GM18498 (cell line): ENCODE measurements at regions not wholly inside any gene's neighbourhood (a gene's known extent, or its start where the extent isn't known, plus 50 kb on each side); places are given as distances from the start of the nearest gene placed in this dataset.

Source experiments
- ATAC-seq: cut with Tn5 transposase; IDR thresholded peaks from one replicate; pipeline ENCODE4 v1.9.1; 2021; ENCODE audit warnings: mild to moderate bottlenecking, moderate library complexity; ENCODE audit not compliant: unreplicated experiment

DNA sequence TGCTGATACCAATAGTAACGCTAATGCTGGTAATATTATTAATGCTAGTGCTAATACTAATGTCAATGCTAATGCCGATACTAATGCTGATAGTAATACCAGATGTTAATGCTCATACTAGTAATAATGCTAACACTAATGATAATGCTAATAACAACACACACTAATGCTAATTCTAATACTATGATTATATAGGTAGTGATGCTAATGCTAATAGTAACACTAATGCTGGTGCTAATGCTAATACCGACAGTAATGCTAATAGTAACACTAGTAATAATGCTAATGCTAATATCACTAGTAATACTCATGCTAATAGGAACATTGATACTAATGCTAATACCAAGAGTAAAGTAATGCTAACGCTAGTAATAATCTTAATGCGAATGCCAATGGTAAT is 406.4 kb upstream of the RNF32 start:
- no peak for ATAC-seq

DNA sequence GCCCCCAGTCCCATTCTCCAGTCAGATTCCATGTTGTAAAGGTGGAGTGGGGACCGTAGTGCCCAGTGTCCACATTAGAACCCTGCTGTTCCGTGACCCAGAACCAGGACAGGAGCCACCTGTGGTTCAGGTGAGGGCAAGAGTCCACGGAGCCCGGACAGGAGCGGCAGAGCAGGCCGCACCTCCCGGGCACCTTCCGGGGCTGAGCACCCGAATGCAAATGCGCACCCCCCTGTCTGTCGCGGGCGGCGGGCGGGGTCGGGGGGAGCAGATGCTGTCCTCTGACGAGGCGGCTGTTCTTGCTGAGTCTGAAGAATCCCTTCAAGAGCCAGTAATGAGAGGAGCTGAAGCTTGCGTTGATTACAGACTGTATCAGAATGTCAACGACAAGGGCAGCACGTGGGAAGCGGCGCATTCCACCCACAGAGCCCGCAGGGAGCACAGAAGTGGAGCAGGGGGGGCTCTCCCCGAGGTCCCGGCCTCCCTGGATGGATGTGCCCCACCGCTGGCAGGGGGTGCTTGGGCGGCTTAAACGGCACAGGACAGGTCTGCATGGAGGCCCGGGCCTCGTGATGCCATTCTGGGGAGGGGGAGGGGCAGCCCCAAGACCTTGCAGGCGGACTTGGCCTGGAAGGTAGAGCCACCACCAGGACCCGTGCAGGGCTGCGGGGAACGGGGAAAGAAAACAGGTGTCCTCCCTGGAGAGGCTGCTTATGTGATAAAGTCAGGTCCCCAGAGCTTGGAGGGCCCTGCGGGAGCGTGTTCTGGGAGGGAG is 407.5 kb upstream of the RNF32 start:
- no peak for ATAC-seq

DNA sequence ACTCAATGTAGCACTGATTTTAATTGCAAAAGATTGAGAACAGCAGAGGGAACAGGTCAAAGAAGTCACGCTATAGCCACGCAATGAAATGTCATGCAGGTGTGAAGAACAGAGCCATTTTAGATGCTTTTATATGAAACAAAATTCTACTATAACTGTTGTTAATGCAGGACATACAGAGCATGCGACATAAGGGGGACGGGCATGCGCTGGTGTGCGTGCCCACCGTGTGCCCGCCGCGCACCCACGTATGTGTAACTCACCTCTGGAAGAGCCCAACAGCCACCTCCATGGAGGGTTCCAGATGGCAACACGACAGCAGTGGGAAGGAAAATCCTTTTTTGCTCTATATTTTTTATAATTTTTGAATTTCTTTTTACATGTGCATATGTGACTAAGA is 410.0 kb upstream of the RNF32 start:
- no peak for ATAC-seq

DNA sequence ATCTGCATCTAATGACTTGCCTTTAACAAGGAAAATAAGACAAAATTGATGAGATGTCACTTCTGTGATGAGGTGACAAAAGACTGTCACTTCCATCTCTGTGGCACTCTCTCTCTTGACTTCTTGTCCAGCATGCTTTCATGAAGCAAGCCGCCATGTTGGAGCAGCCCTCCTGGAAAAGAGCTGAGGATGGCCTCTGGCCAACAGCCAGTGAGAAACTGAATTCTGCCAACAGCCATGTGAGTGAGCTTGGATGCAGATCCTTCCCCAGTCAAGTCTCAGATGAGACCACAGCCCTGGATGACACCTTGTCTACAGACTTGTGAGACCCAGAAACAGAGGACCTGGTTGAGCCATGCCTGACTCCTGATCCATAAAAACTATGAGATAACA is 412.6 kb upstream of the SHH start:
- no peak for ATAC-seq

DNA sequence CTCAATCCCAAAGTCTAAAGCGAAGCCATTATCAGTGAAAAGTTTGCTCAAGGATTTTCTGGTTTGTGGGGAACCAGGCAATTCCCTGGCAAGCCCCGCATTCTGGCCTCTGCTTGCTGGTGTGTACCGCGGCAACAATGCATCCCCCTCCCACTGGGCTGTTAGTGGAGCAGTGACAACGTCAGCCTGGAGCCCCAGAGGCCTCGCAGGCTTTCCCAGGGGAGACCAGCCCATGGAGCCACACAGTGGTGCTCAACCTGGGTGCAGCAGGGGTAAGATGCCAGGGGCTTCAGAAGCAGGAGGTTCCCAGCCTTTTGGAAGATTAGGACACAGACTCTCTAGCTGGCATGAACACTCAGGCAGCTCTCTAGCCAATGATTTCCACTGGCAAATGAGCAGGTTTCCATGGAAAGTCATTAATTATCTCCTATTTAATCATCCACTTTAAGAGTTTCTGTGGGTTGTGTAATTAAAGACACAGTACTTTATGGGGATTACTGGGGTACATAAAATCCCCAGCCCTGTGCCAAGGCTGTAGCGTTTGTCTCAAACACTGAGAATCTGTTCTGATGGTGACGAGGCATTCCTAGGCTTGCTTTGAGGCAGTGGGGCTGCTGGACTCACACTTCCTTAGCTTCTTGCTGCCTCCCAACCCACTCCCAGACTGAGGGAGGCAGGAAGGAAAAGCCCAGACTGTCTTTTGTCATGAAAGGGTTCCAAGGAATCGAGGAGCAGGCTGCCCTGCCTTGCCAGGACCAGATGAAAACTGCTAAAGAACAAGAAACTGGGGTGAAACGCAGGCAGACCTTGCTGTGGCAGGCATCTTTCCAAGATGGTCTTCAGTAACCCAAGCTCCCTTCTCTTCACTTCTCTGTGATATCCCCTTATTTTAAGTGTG is 411.9 kb upstream of the SHH start:
- ATAC-seq: no peak

DNA sequence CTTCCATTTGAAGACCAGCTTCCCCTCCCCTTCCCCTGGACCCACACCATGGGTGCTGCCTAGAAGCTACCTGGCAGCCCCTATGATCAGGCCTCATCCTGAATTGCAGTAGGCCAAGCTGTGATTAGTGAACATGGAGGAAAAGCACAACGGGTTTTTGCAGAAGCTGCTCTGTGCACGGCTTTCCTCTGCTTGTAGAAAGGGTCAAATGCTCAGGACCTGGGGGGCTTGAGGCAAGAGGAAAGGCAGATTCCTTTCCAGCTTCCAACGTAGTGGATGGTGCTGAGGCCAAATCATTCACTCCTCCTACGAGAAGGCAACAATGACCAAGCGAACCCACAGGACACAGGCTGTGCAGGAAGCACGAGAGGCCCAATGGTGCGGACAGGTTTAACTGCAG is 410.3 kb upstream of the SHH start:
- no peak for ATAC-seq

DNA sequence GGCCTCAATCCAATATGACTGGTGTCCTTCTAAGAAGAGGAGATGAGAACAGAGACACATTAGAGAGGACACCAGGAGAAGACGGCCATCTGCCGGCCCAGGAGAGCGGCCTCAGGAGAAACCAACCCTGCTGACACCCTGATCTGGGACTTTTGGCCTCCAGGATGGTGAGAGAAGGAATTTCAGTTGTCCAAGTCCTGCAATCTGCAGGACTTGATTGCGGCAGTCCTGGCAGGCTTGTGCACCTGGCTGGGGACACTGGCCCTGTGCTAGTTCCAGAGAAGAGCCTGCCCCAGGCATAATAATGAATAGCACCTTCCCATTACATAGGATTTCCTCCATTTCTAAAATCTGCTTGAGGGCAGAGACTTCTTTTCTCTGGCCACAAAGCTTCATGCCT is 409.9 kb upstream of the SHH start:
- no peak for ATAC-seq

DNA sequence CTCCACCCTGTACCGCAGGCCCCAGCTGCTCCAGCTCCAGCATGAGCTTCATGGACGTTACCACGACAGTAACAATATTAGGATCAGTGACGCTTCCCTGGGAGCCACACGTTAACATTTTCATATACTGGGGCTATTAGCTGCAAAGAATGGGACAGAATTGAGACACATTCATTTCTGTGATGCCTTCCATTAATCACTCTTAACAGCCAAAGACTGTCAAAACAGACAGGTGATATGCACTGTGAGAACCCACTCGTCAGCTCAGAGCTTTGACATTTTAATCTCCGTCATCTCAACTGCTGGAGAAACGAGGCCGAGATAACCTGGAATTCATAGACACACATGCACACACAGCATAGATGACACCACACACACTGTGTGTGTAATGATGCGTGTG is 408.4 kb upstream of the SHH start:
- no peak for ATAC-seq

DNA sequence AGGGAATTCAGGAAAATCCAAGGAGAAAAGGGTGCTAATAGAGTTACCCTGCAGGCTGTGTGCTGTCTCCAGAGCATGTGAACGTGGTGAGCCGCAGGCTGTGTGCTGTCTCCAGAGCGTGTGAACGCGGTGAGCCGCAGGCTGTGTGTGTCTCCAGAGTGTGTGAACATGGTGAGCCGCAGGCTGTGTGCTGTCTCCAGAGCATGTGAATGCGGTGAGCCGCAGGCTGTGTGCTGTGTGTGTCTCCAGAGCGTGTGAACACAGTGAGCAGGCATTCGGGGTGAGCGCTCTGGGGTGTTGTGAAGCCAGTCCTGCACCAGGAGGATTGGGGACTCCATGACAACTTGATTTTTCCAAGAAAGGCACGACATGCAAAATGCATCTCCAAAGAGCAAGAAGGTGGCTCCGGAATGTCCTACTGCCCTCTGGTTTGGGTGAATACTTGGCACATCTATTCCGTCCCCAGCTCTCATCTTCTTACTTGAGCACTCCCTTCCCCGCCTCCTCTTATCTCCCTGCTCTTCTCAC is 407.9 kb upstream of the SHH start:
- ATAC-seq: no peak

DNA sequence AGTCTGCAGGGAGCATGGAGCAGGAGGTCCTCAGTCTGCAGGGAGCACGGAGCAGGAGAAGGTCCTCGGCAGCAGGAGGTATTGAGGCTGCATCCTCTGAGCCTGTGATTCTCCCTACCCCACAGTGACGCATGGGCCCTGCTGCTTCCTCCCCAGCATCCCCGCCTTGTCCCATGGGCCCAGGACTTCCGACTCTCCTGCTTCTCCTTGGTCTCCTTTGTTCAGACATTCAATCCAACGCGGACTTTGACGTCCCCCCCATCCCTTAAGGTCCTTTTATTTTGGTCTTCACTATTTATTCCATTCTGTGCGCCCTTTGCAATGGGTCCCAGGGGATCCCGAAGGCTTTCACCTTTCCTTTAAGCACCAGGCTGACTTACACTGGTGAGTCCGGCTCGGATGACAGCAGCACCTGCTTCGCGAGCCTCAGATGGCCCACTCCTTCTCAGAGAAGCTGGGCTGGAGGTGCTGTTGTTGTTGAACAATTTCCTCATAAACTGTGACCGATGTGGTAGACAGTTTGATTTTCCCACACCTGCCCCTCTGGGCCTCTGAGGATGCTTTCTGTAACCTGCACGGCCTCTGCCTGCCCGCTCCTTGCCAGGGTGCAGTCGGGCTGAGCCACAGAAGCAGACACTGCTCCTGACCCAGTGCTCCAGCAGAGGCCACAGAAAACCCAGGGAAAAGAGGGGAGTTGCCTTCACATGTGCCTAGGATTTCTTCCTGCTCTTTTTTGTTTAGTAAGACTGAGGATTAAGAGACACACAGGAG is 407.2 kb upstream of the SHH start:
- ATAC-seq: no peak

DNA sequence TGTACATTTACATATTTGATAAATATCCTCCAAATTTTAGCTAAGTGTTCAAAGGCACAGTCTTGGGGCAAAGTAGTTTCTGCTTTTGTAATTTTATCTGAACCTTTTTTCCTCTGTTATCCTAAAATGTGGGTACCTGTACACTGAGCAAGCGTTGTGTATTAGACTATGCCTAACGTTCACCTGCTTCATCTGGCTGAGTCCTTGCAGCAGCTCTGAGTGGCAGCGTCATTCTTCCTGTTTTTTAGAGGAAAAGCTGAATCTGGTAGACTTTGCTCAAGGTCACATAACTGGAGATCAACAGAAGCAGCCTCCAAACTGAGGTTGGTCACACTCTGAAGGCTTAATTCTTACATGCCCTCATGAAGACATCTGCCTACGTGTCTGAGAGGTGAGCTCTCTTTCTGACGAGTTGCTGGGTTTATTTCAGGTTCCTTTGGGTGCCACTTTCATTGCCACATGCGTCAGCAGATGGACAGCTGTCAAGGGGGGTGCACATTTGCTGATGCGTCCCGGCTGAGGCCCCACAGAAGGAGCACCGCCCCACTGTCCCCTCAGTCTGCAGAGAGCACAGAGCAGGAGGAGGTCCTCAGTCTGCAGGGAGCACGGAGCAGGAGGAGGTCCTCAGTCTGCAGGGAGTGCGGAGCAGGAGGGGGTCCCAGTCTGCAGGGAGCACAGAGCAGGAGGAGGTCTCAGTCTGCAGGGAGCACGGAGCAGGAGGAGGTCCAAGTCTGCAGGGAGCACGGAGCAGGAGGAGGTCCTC is 406.5 kb upstream of the SHH start:
- ATAC-seq: no peak

DNA sequence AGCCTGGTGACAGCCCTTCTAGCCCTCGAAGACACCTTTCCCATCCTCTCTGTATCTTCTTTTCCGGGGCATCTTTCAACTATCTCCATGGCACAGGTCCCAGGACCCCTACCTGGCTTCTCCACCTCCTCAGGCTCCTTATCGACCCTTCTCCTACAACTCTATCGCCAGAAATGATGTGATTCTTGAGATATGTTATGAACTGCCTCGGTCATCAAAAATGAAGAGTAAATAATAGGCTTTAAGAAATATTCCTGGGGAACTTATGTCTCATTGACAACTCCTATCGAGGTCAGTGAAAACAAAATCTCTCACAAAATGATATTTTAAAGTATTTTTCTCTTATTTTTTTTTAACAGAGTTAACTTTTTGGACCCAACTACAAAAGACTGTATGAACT is 405.5 kb upstream of the SHH start:
- no peak for ATAC-seq

DNA sequence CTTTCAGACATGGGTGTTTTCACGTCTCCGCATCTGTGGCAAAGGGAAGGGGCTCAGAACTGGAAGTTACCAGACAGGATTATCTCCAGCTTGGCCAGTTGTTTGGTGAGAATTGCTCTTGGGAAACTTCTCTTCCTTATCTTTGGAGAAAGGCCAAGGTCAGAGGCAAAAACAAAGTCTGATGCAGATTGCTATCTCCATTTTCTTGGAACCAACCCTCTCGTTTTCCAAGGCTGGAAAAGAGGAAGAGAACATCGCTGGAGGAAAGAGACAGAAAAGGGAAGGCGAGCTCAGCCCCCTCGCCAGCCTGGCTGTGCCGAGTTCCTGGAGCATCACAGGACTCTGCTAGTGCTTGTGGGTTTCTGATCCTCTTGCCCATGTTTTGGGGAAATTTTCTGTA is 396.8 kb upstream of the SHH start:
- no peak for ATAC-seq

DNA sequence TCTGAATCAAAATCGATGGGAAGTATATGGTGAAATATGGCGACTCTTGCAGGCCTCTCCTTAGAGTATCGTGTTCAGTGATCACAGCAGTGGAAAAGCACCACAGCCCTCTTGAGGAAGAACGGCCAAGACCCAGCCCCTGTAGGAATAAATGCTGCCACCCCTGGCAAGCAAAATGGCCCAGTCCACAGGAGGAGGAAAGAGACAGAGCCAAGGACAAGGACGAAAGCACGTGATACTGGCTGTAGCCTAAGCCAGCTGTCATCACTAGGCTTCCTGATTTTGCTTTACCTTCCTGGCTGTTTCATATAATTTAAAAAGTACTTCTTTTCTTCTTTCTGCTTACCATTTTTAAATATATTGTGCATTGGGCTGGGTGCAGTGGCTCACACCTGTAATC is 395.0 kb upstream of the SHH start:
- ATAC-seq: no peak

DNA sequence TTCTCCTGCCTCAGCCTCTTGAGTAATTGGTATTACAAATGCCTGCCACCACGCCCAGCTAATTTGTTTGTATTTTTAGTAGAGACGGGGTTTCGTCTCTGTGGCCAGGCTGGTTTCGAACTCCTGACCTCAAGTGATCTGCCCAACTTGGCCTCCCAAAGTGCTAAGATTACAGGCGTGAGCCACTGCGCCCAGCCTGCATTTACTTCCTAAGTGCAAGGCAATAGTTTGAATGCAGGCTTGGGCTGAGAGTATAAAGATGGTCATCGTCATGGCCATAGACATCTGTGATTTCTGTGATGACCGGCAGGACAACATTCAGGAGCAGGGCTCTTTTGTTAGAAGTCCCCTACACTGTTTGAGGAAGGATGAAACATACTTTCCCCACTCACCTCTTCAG is 393.9 kb upstream of the SHH start:
- no peak for ATAC-seq

DNA sequence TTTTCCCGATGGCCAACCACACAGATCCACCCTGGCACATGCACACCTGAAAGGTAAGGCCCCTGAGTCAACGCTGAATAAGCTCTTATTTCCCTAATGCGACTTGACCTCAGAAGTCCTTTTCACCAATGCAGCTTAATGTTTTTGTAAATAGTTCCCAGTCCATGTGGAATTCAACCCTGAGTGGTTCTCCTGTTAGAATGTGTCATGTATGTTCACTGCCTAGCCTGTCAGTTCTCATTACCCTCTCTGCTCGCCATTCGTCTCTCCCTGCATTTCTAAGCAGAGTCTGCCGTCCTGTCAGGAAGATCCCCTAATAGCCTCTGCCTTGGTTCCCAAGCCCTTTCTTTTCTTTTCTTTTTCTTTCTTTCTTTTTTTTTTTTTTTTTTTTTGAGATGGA is 392.6 kb upstream of the SHH start:
- ATAC-seq: no peak

DNA sequence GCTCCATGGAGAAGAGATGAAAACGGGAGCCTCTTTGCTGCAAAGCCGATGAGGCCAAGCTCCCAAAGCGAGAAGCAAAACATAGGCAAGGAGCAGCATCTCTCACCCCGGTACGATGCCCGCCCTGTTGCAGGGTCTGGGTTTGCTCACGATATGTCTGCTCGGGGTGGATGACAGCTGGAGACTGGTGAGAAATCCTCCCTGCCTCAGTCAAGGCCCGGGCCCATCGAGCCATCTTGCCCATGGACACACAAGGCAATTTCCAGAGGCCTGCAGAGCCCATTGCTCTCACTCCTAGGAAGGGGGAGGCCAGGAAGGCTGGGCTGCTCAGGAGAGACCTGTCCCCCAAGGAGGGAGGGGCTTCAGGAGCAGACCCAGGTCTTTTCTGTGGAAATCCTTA is 391.7 kb upstream of the SHH start:
- no peak for ATAC-seq

DNA sequence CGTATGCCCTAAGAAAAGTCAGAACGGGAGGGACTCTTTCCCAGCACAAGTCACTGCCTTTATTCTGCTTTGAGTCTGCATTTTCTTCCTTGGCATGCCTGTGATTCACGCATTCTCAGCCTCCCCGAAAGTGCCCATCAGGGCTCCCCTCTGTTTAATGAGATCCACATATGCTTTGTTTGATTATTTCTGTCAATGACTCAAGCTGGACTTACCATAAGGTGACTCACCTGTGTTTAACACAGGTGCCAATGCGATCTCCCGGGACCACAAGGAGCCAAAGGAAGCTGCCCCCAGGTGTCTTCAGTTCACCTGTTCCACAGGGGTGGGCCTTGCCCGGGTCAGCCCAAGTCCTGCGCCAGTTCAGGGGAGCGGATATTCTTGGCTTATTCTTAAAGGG is 386.0 kb upstream of the SHH start:
- no peak for ATAC-seq

DNA sequence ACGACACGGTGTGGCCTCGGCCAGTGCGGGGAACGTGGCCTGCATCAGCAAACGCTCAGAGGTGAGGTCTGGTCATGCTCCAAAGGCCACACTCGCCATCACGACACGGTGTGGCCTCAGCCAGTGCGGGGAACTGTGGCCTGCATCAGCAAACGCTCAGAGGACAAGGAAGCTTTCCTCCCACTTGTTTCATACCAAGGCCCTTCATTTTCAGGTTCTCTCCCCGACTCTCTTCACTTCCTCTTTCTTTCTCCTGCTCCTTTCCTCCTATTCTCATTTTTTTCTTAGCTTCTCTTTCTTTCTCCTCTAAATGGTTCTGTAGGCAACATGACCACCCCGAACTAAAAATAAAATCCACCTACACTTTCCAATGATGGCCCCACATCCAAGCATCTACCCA is 384.4 kb upstream of the SHH start:
- no peak for ATAC-seq

DNA sequence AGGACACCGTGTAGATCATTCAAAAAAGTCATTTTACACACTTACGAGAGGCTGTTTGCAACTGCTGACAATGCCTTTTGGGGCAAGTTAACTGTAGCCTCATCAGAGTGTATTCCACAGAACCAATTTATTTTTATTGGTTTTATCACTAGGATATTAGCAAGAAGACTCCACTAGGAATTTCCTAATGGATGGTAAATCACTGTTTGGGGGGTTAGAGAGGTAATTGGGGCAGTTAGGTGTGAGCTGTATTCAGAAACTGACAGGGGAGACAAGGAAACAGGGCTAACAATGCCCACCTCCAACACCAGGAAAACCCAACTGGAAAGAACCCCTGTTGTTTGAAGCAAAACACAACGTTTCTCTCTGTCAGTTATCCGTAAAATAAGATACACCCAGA is 383.0 kb upstream of the SHH start:
- ATAC-seq: no peak

DNA sequence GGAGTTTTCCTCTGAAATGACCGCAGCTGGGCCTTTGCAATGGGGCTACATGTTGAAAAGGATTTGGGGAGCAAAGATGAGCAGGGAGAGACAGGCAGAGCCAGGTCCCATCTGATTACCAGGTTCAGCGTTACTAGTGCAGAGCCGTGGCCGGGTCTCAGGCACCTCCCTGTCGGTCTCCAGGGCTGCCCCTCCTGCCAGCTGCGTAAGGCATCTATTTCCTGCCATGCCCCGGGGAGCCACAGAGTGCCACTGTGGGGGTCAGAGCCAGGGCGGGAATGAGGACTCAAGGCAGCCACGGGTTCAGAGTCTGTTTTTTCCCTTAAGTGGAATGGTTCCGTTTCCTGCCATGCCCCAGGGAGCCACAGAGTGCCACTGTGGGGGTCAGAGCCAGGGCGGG is 382.6 kb upstream of the SHH start:
- ATAC-seq: no peak
